ENCODE measurements at regions not wholly inside any gene's neighbourhood (a gene's known extent, or its start where the extent isn't known, plus 50 kb on each side); places are given as distances from the start of the nearest gene placed in this dataset.

DNA sequence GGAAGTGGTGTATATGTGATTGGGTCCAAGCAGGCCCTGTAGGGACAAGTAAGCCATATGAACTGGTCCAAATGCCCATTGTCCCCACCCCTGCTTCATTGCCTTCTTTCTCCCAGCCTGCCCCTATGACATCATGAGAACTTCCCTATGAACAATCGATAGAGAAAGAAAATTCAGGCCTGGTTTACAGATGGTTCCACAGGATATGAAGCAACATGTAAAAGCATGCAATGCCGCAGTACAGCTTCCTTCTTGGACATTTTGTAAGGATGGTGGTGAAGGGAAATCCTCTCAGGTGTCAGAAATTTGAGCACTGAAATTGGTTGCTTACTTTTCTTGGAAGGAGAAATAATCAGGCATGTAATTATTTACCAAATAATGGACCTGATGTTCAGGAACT lies 581.7 kb downstream of the MRPL39 start:
- no peaks in the 10 kb centered on the region for H3K79me2 ChIP-seq (ENCODE audit: control insufficient read depth, insufficient read depth, low read length, poor library complexity)
- no peak overlapping the region for H3K14ac ChIP-seq (ENCODE audit: low read length)
- no peak overlapping the region for H2BK12ac ChIP-seq (ENCODE audit: low read length)
- no peak overlapping the region for H2AK5ac ChIP-seq (ENCODE audit: low read length)
- DNase-seq = no peak
- H3K27ac ChIP-seq (ENCODE audit: low read depth, low read length) = no peak overlapping the region
- no peak overlapping the region for H2BK5ac ChIP-seq (ENCODE audit: low read depth, low read length, poor library complexity)
- H3K4me1 ChIP-seq (ENCODE audit: control insufficient read depth in 1 of 2, insufficient read depth in 2 of 2, low read length in 2 of 2) = no peaks in the 10 kb centered on the region
- H3K4me3 ChIP-seq (ENCODE audit: low read depth, low read length) = no peak overlapping the region
- H3K27me3 ChIP-seq (ENCODE audit: insufficient read depth, low read length) = no peaks in the 10 kb centered on the region
- H3K4ac ChIP-seq (ENCODE audit: low read depth, low read length) = no peak overlapping the region
- no peak overlapping the region for H3K18ac ChIP-seq (ENCODE audit: low read length)
- H2BK120ac ChIP-seq (ENCODE audit: insufficient read depth, low read length, poor library complexity) = no peak overlapping the region
- no peak overlapping the region for H3K23ac ChIP-seq (ENCODE audit: low read length)
- no peak overlapping the region for H3K9ac ChIP-seq (ENCODE audit: low read length)
- no peak overlapping the region for H2AFZ ChIP-seq (ENCODE audit: insufficient read depth, low read length, poor library complexity)
- H3K79me1 ChIP-seq (ENCODE audit: low read length) = no peaks in the 10 kb centered on the region
- no peak overlapping the region for H3K4me2 ChIP-seq (ENCODE audit: low read length)
- H4K12ac ChIP-seq (ENCODE audit: low read depth, low read length) = no peak overlapping the region
- H4K91ac ChIP-seq (ENCODE audit: low read depth, low read length) = no peak overlapping the region
- H4K8ac ChIP-seq (ENCODE audit: low read depth, low read length) = no peak overlapping the region
- no CpG with 5 or more reads among the region's 2 CpGs for WGBS (ENCODE audit: extremely low coverage, insufficient coverage, insufficient read length)
- H3K9me3 ChIP-seq (ENCODE audit: insufficient read depth, low read depth, low read length) = no peaks in the 10 kb centered on the region
- no peaks in the 10 kb centered on the region for H3K36me3 ChIP-seq (ENCODE audit: control insufficient read depth in 1 of 2, insufficient read depth in 2 of 2, low read length in 2 of 2)

DNA sequence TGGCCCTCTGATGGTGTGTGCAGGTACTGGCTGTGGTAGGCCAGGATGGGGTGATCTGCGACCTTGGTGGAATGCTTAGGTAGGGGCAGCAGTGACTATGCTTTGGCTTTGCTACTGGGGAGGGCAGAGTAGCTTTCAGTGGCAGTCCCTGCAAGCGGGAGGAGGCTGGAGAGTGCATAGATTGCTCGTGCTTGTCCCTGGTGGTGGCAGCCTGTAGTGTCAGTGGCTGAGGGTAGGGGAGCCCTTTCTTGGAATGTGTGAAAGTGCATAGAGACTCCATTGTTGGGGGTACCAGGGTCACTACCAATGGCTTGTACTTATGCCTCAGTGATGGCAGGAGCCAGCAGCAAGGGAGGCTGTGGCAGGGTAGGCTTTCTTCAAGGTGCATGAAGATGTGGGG lies 582.6 kb downstream of the MRPL39 start:
- Histone ChIP-seq H2BK5ac (ENCODE audit: low read depth, low read length, poor library complexity) (no peak overlapping the region), H3K27me3 (ENCODE audit: insufficient read depth, low read length) (no peaks in the 10 kb centered on the region), H3K18ac (ENCODE audit: low read length) (no peak overlapping the region), H3K9ac (ENCODE audit: low read length) (no peak overlapping the region), H2AFZ (ENCODE audit: insufficient read depth, low read length, poor library complexity) (no peak overlapping the region), H3K4ac (ENCODE audit: low read depth, low read length) (no peak overlapping the region), H3K4me2 (ENCODE audit: low read length) (no peak overlapping the region), H3K79me1 (ENCODE audit: low read length) (no peaks in the 10 kb centered on the region), H3K36me3 (ENCODE audit: control insufficient read depth in 1 of 2, insufficient read depth in 2 of 2, low read length in 2 of 2) (no peaks in the 10 kb centered on the region), H2BK12ac (ENCODE audit: low read length) (no peak overlapping the region), H3K79me2 (ENCODE audit: control insufficient read depth, insufficient read depth, low read length, poor library complexity) (no peaks in the 10 kb centered on the region), H3K4me1 (ENCODE audit: control insufficient read depth in 1 of 2, insufficient read depth in 2 of 2, low read length in 2 of 2) (no peaks in the 10 kb centered on the region), H4K12ac (ENCODE audit: low read depth, low read length) (no peak overlapping the region), H4K8ac (ENCODE audit: low read depth, low read length) (no peak overlapping the region), H3K23ac (ENCODE audit: low read length) (no peak overlapping the region), H2AK5ac (ENCODE audit: low read length) (no peak overlapping the region), H4K91ac (ENCODE audit: low read depth, low read length) (no peak overlapping the region), H3K27ac (ENCODE audit: low read depth, low read length) (no peak overlapping the region), H3K9me3 (ENCODE audit: insufficient read depth, low read depth, low read length) (no peaks in the 10 kb centered on the region), H3K4me3 (ENCODE audit: low read depth, low read length) (no peak overlapping the region), H2BK120ac (ENCODE audit: insufficient read depth, low read length, poor library complexity) (no peak overlapping the region), H3K14ac (ENCODE audit: low read length) (no peak overlapping the region)
- no peak for DNase-seq
- WGBS (ENCODE audit: extremely low coverage, insufficient coverage, insufficient read length) = no CpG with 5 or more reads among the region's 3 CpGs

DNA sequence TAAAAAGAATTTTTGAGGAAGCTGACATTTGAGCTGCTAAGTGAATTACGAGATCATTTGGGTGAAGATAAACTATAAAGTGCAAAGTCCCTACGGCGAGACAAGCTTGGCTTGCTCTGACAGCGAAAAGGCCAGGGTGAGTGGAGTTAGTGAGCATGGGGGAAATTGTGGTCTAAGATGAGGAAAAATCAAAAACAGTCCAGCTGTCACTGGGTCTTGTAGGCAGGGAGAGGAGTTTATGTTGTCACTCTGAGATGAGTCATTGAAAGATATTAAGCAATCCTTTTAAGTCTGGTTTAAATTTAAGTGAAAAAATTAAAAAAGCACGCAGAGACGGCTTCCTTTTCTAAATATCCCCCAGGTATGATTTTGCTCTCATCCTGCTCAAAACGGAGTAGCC lies 601.9 kb downstream of the MRPL39 start:
- Histone ChIP-seq H2BK5ac (ENCODE audit: low read depth, low read length, poor library complexity) (no peak overlapping the region), H2AFZ (ENCODE audit: insufficient read depth, low read length, poor library complexity) (no peak overlapping the region), H3K14ac (ENCODE audit: low read length) (no peak overlapping the region), H2BK12ac (ENCODE audit: low read length) (no peak overlapping the region), H3K79me1 (ENCODE audit: low read length) (no peaks in the 10 kb centered on the region), H2AK5ac (ENCODE audit: low read length) (no peak overlapping the region), H3K23ac (ENCODE audit: low read length) (no peak overlapping the region), H3K36me3 (ENCODE audit: control insufficient read depth in 1 of 2, insufficient read depth in 2 of 2, low read length in 2 of 2) (no peaks in the 10 kb centered on the region), H3K27me3 (ENCODE audit: insufficient read depth, low read length) (no peaks in the 10 kb centered on the region), H3K4me3 (ENCODE audit: low read depth, low read length) (no peak overlapping the region), H3K4me2 (ENCODE audit: low read length) (no peak overlapping the region), H3K9me3 (ENCODE audit: insufficient read depth, low read depth, low read length) (no peaks in the 10 kb centered on the region), H4K12ac (ENCODE audit: low read depth, low read length) (no peak overlapping the region), H4K91ac (ENCODE audit: low read depth, low read length) (no peak overlapping the region), H4K8ac (ENCODE audit: low read depth, low read length) (no peak overlapping the region), H3K4me1 (ENCODE audit: control insufficient read depth in 1 of 2, insufficient read depth in 2 of 2, low read length in 2 of 2) (no peaks in the 10 kb centered on the region), H3K9ac (ENCODE audit: low read length) (no peak overlapping the region), H3K27ac (ENCODE audit: low read depth, low read length) (no peak overlapping the region), H3K4ac (ENCODE audit: low read depth, low read length) (no peak overlapping the region), H3K79me2 (ENCODE audit: control insufficient read depth, insufficient read depth, low read length, poor library complexity) (no peaks in the 10 kb centered on the region), H2BK120ac (ENCODE audit: insufficient read depth, low read length, poor library complexity) (no peak overlapping the region), H3K18ac (ENCODE audit: low read length) (no peak overlapping the region)
- no CpG with 5 or more reads among the region's 7 CpGs for WGBS (ENCODE audit: extremely low coverage, insufficient coverage, insufficient read length)
- DNase-seq = no peak

DNA sequence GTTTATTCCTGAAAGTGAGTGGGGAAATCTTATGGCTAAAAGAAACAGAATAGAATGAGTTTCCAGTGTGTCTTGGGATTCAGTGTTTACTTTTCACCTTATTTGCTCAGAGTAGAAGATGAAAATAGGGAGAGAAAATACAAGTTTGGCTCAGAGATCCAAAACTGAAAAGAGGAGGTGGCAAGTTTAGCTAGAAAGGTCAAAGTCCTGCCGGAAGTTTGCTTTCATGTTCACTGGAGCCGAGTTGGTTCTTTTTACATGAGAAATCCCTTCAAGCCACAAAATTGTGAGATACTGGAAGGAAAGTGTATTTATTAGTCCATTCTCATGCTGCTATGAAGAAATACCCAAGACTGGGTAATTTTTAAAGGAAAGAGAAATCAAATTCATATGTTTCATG lies 604.6 kb downstream of the MRPL39 start:
- Histone ChIP-seq H2AK5ac (ENCODE audit: low read length) (no peak overlapping the region), H3K36me3 (ENCODE audit: control insufficient read depth in 1 of 2, insufficient read depth in 2 of 2, low read length in 2 of 2) (no peaks in the 10 kb centered on the region), H3K4ac (ENCODE audit: low read depth, low read length) (no peak overlapping the region), H4K8ac (ENCODE audit: low read depth, low read length) (no peak overlapping the region), H3K27me3 (ENCODE audit: insufficient read depth, low read length) (no peaks in the 10 kb centered on the region), H4K91ac (ENCODE audit: low read depth, low read length) (no peak overlapping the region), H3K9ac (ENCODE audit: low read length) (no peak overlapping the region), H4K12ac (ENCODE audit: low read depth, low read length) (no peak overlapping the region), H3K4me1 (ENCODE audit: control insufficient read depth in 1 of 2, insufficient read depth in 2 of 2, low read length in 2 of 2) (no peaks in the 10 kb centered on the region), H3K4me2 (ENCODE audit: low read length) (no peak overlapping the region), H3K9me3 (ENCODE audit: insufficient read depth, low read depth, low read length) (no peaks in the 10 kb centered on the region), H3K4me3 (ENCODE audit: low read depth, low read length) (no peak overlapping the region), H3K14ac (ENCODE audit: low read length) (no peak overlapping the region), H2BK5ac (ENCODE audit: low read depth, low read length, poor library complexity) (no peak overlapping the region), H3K23ac (ENCODE audit: low read length) (no peak overlapping the region), H3K18ac (ENCODE audit: low read length) (no peak overlapping the region), H2BK120ac (ENCODE audit: insufficient read depth, low read length, poor library complexity) (no peak overlapping the region), H3K27ac (ENCODE audit: low read depth, low read length) (no peak overlapping the region), H2BK12ac (ENCODE audit: low read length) (no peak overlapping the region), H3K79me1 (ENCODE audit: low read length) (no peaks in the 10 kb centered on the region), H3K79me2 (ENCODE audit: control insufficient read depth, insufficient read depth, low read length, poor library complexity) (no peaks in the 10 kb centered on the region), H2AFZ (ENCODE audit: insufficient read depth, low read length, poor library complexity) (no peak overlapping the region)
- no peak for DNase-seq
- no CpG with 5 or more reads among the region's 2 CpGs for WGBS (ENCODE audit: extremely low coverage, insufficient coverage, insufficient read length)
